HUES6 (cell line): ENCODE measurements at regions not wholly inside any gene's neighbourhood (a gene's known extent, or its start where the extent isn't known, plus 50 kb on each side); places are given as distances from the start of the nearest gene placed in this dataset.

Experiments
- H3K27ac ChIP-seq: 2 replicates; pipeline ENCODE4 v1.7.0; 2013; ENCODE audit warnings: low read depth, mild to moderate bottlenecking, low read length, inconsistent platforms
- H3K27me3 ChIP-seq: 2 replicates; pipeline ENCODE4 v1.6.1; 2013; ENCODE audit warnings: low read length; ENCODE audit not compliant: control insufficient read depth, insufficient read depth
- H3K36me3 ChIP-seq: 2 replicates; pipeline ENCODE4 v1.6.1; 2013; ENCODE audit warnings: low read length; ENCODE audit not compliant: control insufficient read depth, insufficient read depth
- H3K4me1 ChIP-seq: 2 replicates; pipeline ENCODE4 v1.6.1; 2013; ENCODE audit warnings: low read length; ENCODE audit not compliant: control insufficient read depth, insufficient read depth
- H3K4me3 ChIP-seq: 2 replicates; pipeline ENCODE4 v1.5.1; 2013; ENCODE audit warnings: low read depth, low read length
- H3K9ac ChIP-seq: one replicate; pipeline ENCODE4 v1.6.1; 2013; ENCODE audit warnings: mild to moderate bottlenecking, low read length
- H3K9me3 ChIP-seq: 2 replicates; pipeline ENCODE4 v1.6.1; 2013; ENCODE audit warnings: low read depth, low read length; ENCODE audit not compliant: control insufficient read depth, insufficient read depth

GRCh38 chr2:235358981-235359471 is 134.8 kb upstream of the AGAP1 start:
- Histone ChIP-seq H3K9me3 (no peaks in the 10 kb centered on the region), H3K27ac (no peak overlapping the region), H3K9ac (no peak overlapping the region), H3K36me3 (no peaks in the 10 kb centered on the region), H3K27me3 (no peaks in the 10 kb centered on the region), H3K4me3 (no peak overlapping the region), H3K4me1 (no peaks in the 10 kb centered on the region)

- Histone ChIP-seq H3K27ac (no peak overlapping the region), H3K4me3 (no peak overlapping the region), H3K36me3 (no peaks in the 10 kb centered on the region)
Measured at GRCh38 chr2:235360446-235360845, 133.4 kb upstream of the AGAP1 start.

GRCh38 chr2:235365743-235366142 is 128.1 kb upstream of the AGAP1 start:
- Histone ChIP-seq H3K4me1 (no peaks in the 10 kb centered on the region), H3K4me3 (no peak overlapping the region), H3K9ac (no peak overlapping the region), H3K27me3 (no peaks in the 10 kb centered on the region), H3K9me3 (no peaks in the 10 kb centered on the region), H3K36me3 (no peaks in the 10 kb centered on the region), H3K27ac (no peak overlapping the region)

More at GRCh38 chr2:235360446-235360845, 133.4 kb upstream of the AGAP1 start:
- Histone ChIP-seq H3K9me3 (no peaks in the 10 kb centered on the region), H3K27me3 (no peaks in the 10 kb centered on the region), H3K9ac (no peak overlapping the region), H3K4me1 (no peaks in the 10 kb centered on the region)

GRCh38 chr2:235366390-235366789 is 127.5 kb upstream of the AGAP1 start:
- H3K9ac ChIP-seq = no peak overlapping the region
- H3K9me3 ChIP-seq = no peaks in the 10 kb centered on the region
- H3K36me3 ChIP-seq = no peaks in the 10 kb centered on the region
- H3K4me3 ChIP-seq = no peak overlapping the region
- no peaks in the 10 kb centered on the region for H3K4me1 ChIP-seq
- H3K27ac ChIP-seq = no peak overlapping the region
- no peaks in the 10 kb centered on the region for H3K27me3 ChIP-seq

GRCh38 chr2:235366807-235367206 is 127.0 kb upstream of the AGAP1 start:
- Histone ChIP-seq H3K36me3 (no peaks in the 10 kb centered on the region), H3K9me3 (no peaks in the 10 kb centered on the region), H3K4me3 (no peak overlapping the region), H3K4me1 (no peaks in the 10 kb centered on the region), H3K27me3 (no peaks in the 10 kb centered on the region), H3K27ac (no peak overlapping the region), H3K9ac (no peak overlapping the region)

GRCh38 chr2:235371018-235371417 is 122.8 kb upstream of the AGAP1 start:
- H3K4me3 ChIP-seq = no peak overlapping the region
- H3K27ac ChIP-seq = no peak overlapping the region
- no peaks in the 10 kb centered on the region for H3K27me3 ChIP-seq
- no peak overlapping the region for H3K9ac ChIP-seq
- H3K9me3 ChIP-seq = no peaks in the 10 kb centered on the region
- no peaks in the 10 kb centered on the region for H3K36me3 ChIP-seq
- H3K4me1 ChIP-seq = no peaks in the 10 kb centered on the region

- no peak overlapping the region for H3K27ac ChIP-seq
- H3K36me3 ChIP-seq = no peaks in the 10 kb centered on the region
- no peak overlapping the region for H3K4me3 ChIP-seq
Measured at GRCh38 chr2:235373171-235373570, 120.7 kb upstream of the AGAP1 start.

GRCh38 chr2:235377176-235377575 is 116.7 kb upstream of the AGAP1 start:
- Histone ChIP-seq H3K4me3 (no peak overlapping the region), H3K9me3 (no peaks in the 10 kb centered on the region), H3K27ac (no peak overlapping the region), H3K36me3 (no peaks in the 10 kb centered on the region), H3K4me1 (no peaks in the 10 kb centered on the region), H3K27me3 (no peaks in the 10 kb centered on the region), H3K9ac (no peak overlapping the region)

More at GRCh38 chr2:235373171-235373570, 120.7 kb upstream of the AGAP1 start:
- Histone ChIP-seq H3K27me3 (no peaks in the 10 kb centered on the region), H3K9ac (no peak overlapping the region), H3K9me3 (no peaks in the 10 kb centered on the region), H3K4me1 (no peaks in the 10 kb centered on the region)

GRCh38 chr2:235378246-235378645 is 115.6 kb upstream of the AGAP1 start:
- Histone ChIP-seq H3K4me1 (no peaks in the 10 kb centered on the region), H3K27ac (no peak overlapping the region), H3K9ac (no peak overlapping the region), H3K9me3 (no peaks in the 10 kb centered on the region), H3K27me3 (no peaks in the 10 kb centered on the region), H3K4me3 (no peak overlapping the region), H3K36me3 (no peaks in the 10 kb centered on the region)

- Histone ChIP-seq H3K9ac (no peak overlapping the region), H3K4me3 (no peak overlapping the region), H3K4me1 (no peaks in the 10 kb centered on the region), H3K27me3 (no peaks in the 10 kb centered on the region), H3K36me3 (no peaks in the 10 kb centered on the region), H3K9me3 (no peaks in the 10 kb centered on the region), H3K27ac (no peak overlapping the region)
Measured at GRCh38 chr2:235378944-235379343, 114.9 kb upstream of the AGAP1 start.

- Histone ChIP-seq H3K4me3 (no peak overlapping the region), H3K27me3 (no peaks in the 10 kb centered on the region), H3K9ac (no peak overlapping the region), H3K27ac (no peak overlapping the region), H3K36me3 (no peaks in the 10 kb centered on the region), H3K9me3 (no peaks in the 10 kb centered on the region), H3K4me1 (peaks cover 12% of the 10 kb centered on the region)
Measured at GRCh38 chr2:235381261-235381912, 112.5 kb upstream of the AGAP1 start.
